ENCODE measurements at regions not wholly inside any gene's neighbourhood (a gene's known extent, or its start where the extent isn't known, plus 50 kb on each side); places are given as distances from the start of the nearest gene placed in this dataset.
"Not testable (repeated sequence)": the region's sequence is repeated elsewhere in the genome, so short reads cannot be mapped to it uniquely, and the experiment has no call there.

DNA sequence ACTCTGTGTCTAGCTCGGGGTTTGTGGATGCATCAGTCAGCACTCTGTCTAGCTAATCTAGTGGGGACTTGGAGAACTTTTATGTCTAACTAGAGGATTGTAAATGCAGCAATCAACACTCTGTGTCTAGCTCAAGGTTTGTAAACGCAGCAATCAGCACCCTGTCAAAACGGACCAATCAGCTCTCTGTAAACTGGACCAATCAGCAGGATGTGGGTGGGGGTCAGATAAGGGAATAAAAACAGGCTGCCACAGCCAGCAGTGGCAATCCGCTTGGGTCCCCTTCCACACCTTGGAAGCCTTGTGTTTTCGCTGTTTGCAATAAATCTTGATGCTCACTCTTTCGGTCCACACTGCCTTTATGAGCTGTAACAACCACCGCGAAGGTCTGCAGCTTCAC, 920.7 kb upstream of the FOXG1 start:
- H3K4me1 Mint-ChIP-seq = no peaks in the 10 kb centered on the region
- CTCF ChIA-PET = no interaction called here
- DNase-seq (no peak), ATAC-seq (no peak)
- H3K36me3 Mint-ChIP-seq = no peaks in the 10 kb centered on the region
- no peak overlapping the region for H3K4me3 Mint-ChIP-seq
- no peaks in the 10 kb centered on the region for H3K27me3 Mint-ChIP-seq
- H3K27ac Mint-ChIP-seq = no peak overlapping the region
- peaks cover 21% of the 10 kb centered on the region for H3K9me3 Mint-ChIP-seq (ENCODE audit: low read depth)

DNA sequence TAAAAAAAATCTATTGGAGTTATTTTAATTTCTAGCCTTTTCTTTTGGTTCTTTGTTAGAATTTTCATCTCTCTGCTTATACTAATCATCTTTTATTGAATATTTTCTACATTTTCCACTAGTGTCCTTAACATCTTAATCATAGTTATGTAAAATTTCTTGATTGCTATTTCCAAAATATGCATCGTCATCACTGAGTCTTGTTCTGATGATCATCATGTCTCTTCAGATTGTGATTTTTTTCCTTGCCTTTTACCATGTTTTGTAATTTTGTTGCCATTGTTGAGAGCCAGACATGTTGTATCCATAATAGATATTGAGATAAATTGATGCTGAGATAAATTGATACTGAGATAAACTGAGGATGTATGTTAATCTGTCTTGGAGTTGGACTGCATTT, 919.1 kb upstream of the FOXG1 start:
- H3K4me1 Mint-ChIP-seq, CTCF ChIA-PET, H3K27me3 Mint-ChIP-seq, ATAC-seq, H3K4me3 Mint-ChIP-seq, H3K27ac Mint-ChIP-seq, DNase-seq, H3K36me3 Mint-ChIP-seq: not testable (repeated sequence)
- H3K9me3 Mint-ChIP-seq (ENCODE audit: low read depth) = peaks cover 23% of the 10 kb centered on the region

DNA sequence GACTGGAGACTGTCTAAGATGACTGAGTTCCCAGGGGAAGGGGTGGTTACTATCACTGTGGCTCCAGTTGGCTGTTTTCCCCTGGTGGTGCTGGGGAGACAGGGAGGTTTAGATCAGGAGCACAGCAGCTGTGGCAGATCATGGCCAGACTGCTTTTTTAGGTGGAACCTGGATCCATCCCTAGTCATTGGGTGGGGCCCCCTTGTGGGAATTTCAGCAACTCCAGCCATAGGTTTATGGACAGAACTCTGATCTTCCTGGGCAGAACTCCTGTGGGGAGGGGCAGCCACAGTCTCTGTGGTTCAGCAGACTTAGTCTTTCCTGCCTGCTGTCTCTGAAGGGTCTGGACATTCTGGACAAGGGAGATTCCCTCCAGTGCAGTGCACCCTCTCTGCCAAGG, 917.4 kb upstream of the FOXG1 start:
- peaks cover 25% of the 10 kb centered on the region for H3K9me3 Mint-ChIP-seq (ENCODE audit: low read depth)
- H3K36me3 Mint-ChIP-seq, DNase-seq, ATAC-seq, H3K4me3 Mint-ChIP-seq, H3K27me3 Mint-ChIP-seq, H3K27ac Mint-ChIP-seq, CTCF ChIA-PET, H3K4me1 Mint-ChIP-seq: not testable (repeated sequence)

GRCh38 chr14:27862684-27863083, 903.9 kb upstream of the FOXG1 start:
- Mint-ChIP-seq H3K36me3 (no peaks in the 10 kb centered on the region), H3K27ac (no peak overlapping the region), H3K9me3 (ENCODE audit: low read depth) (peaks cover 6% of the 10 kb centered on the region), H3K4me3 (no peak overlapping the region), H3K27me3 (no peaks in the 10 kb centered on the region), H3K4me1 (no peaks in the 10 kb centered on the region)
- DNase-seq (no peak), ATAC-seq (no peak)
- CTCF ChIA-PET = no interaction called here

GRCh38 chr14:27863166-27863565, 903.4 kb upstream of the FOXG1 start:
- CTCF ChIA-PET = no interaction called here
- ATAC-seq = no peak
- Mint-ChIP-seq H3K27ac (no peak overlapping the region), H3K27me3 (no peaks in the 10 kb centered on the region), H3K36me3 (no peaks in the 10 kb centered on the region), H3K4me3 (no peak overlapping the region), H3K9me3 (ENCODE audit: low read depth) (peaks cover 6% of the 10 kb centered on the region), H3K4me1 (no peaks in the 10 kb centered on the region)
- no peak for DNase-seq

GRCh38 chr14:27881063-27881462, 885.5 kb upstream of the FOXG1 start:
- CTCF ChIA-PET = no interaction called here
- Mint-ChIP-seq H3K9me3 (ENCODE audit: low read depth) (peaks cover 35% of the 10 kb centered on the region), H3K4me3 (no peak overlapping the region), H3K27me3 (no peaks in the 10 kb centered on the region), H3K36me3 (no peaks in the 10 kb centered on the region), H3K27ac (no peak overlapping the region), H3K4me1 (no peaks in the 10 kb centered on the region)
- no peak for DNase-seq
- no peak for ATAC-seq

DNA sequence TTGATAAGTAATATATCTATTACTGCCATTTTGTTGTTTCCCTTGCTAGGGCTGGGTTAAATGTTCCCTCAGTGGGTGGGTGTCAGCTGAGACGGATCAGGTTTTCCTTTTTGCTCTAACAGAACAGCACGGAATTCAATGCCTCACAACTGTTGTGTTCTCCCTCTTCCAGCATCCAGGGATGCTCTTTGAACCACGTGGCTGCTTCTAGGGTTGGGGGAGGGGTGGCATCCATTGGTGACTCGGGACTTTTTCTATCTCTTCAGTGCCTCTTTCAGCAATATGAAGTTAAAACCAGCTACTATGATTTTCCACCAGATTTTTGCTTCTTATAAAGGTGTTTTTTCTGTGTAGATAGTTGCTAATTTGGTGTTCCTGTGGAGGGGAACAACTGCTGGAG, 884.9 kb upstream of the FOXG1 start:
- Mint-ChIP-seq H3K27me3 (no peaks in the 10 kb centered on the region), H3K27ac (no peak overlapping the region), H3K36me3 (no peaks in the 10 kb centered on the region), H3K9me3 (ENCODE audit: low read depth) (peaks cover 35% of the 10 kb centered on the region), H3K4me1 (no peaks in the 10 kb centered on the region), H3K4me3 (no peak overlapping the region)
- ATAC-seq = no peak
- no peak for DNase-seq
- CTCF ChIA-PET = no interaction called here

GRCh38 chr14:27886256-27886655, 880.3 kb upstream of the FOXG1 start:
- no peak for DNase-seq
- H3K36me3 Mint-ChIP-seq = no peaks in the 10 kb centered on the region
- no peaks in the 10 kb centered on the region for H3K4me1 Mint-ChIP-seq
- no peak for ATAC-seq
- H3K27ac Mint-ChIP-seq = no peak overlapping the region
- CTCF ChIA-PET = interaction anchor here (1.0 kb wide), 1 partner anchor 13 kb away, joined by 3 read pairs; no protein-coding TSS in a partner anchor
- no peaks in the 10 kb centered on the region for H3K27me3 Mint-ChIP-seq
- peaks cover 26% of the 10 kb centered on the region for H3K9me3 Mint-ChIP-seq (ENCODE audit: low read depth)
- no peak overlapping the region for H3K4me3 Mint-ChIP-seq

DNA sequence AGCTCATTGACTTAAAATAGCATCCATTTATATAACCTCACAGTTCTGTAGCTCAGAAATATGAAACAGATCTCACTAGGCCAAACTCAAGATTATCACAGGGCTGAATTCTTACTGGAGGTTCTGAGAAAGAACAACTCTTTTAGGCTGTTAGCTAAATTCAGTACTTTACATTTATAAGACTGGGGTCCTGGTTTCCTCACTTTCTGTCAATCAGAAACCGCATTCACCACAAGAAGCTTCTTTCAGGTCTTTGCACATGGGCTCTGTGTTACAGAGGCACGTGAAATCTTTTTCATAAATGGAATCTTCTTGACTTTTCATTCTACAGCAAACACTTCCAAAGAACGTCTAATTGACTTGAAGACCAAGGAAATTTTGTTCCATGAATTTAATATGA, 876.3 kb upstream of the FOXG1 start:
- DNase-seq = no peak
- Mint-ChIP-seq H3K9me3 (ENCODE audit: low read depth) (peaks cover 24% of the 10 kb centered on the region), H3K4me1 (no peaks in the 10 kb centered on the region), H3K27me3 (no peaks in the 10 kb centered on the region), H3K4me3 (no peak overlapping the region), H3K36me3 (no peaks in the 10 kb centered on the region), H3K27ac (no peak overlapping the region)
- CTCF ChIA-PET = no interaction called here
- ATAC-seq = no peak

- H3K4me1 Mint-ChIP-seq, H3K27ac Mint-ChIP-seq, DNase-seq, CTCF ChIA-PET, H3K4me3 Mint-ChIP-seq, ATAC-seq, H3K27me3 Mint-ChIP-seq, H3K36me3 Mint-ChIP-seq: not testable (repeated sequence)
- peaks cover 15% of the 10 kb centered on the region for H3K9me3 Mint-ChIP-seq (ENCODE audit: low read depth)
Observed at GRCh38 chr14:27908484-27908883, 858.1 kb upstream of the FOXG1 start.

- CTCF ChIA-PET = no interaction called here
- no peaks in the 10 kb centered on the region for H3K4me1 Mint-ChIP-seq
- no peak overlapping the region for H3K27ac Mint-ChIP-seq
- no peaks in the 10 kb centered on the region for H3K36me3 Mint-ChIP-seq
- no peaks in the 10 kb centered on the region for H3K27me3 Mint-ChIP-seq
- no peak for DNase-seq
- H3K4me3 Mint-ChIP-seq = no peak overlapping the region
- no peak for ATAC-seq
- peaks cover 17% of the 10 kb centered on the region for H3K9me3 Mint-ChIP-seq (ENCODE audit: low read depth)
Observed at GRCh38 chr14:27916326-27916725, 850.3 kb upstream of the FOXG1 start.

DNA sequence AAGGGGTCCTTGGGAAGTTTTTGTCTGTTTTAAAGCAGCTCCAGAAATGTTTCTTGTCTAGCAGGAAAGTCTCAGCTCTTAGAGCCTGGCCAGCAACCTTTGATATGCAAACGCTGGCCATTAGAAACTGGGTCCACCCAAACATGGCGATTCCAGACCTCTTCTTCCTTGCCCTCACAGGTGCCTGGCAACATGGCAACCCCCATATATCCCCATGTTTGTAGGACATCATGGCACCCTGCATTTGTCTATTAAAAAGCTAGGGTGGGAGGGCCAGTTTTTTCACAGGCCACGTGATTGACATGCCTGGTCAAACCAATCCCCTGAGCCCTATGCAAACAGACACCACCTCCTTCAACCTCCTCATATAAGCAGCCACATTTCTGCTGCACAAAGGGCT, 848.7 kb upstream of the FOXG1 start:
- Mint-ChIP-seq H3K9me3 (ENCODE audit: low read depth) (peaks cover 9% of the 10 kb centered on the region), H3K4me3 (no peak overlapping the region), H3K36me3 (no peaks in the 10 kb centered on the region), H3K27me3 (no peaks in the 10 kb centered on the region), H3K4me1 (no peaks in the 10 kb centered on the region), H3K27ac (no peak overlapping the region)
- DNase-seq (no peak), ATAC-seq (no peak)
- CTCF ChIA-PET = no interaction called here

GRCh38 chr14:27927519-27927918, 839.1 kb upstream of the FOXG1 start:
- Mint-ChIP-seq H3K27ac (no peak overlapping the region), H3K36me3 (no peaks in the 10 kb centered on the region), H3K4me1 (no peaks in the 10 kb centered on the region), H3K9me3 (ENCODE audit: low read depth) (peaks cover 2% of the 10 kb centered on the region), H3K27me3 (no peaks in the 10 kb centered on the region), H3K4me3 (no peak overlapping the region)
- CTCF ChIA-PET = no interaction called here
- DNase-seq (no peak), ATAC-seq (no peak)

DNA sequence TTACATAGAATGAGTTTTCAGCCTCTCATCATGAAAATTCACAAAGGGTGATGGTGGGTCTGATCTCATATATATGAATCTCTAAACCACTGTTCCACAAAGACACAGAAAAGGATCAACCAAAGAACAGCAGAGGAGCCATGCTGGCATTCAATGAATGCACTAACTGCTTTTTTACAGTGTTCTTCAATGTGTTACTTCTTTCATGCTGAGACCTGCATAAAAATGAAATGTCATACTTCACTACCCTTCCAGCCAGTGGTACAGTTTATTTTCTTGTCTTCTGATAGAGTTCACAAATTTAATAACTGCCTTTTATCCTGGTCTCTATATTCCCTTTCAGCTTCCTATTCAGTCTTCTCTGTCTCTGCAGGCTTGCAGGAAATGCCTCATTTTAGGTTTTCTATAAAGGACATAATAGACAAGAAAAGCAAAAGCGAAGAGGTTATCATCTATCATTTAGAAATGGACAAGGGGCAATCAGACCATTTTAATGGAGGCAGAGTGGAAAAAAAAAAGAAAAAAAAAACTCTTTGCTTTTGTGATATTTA, 836.7 kb upstream of the FOXG1 start:
- ATAC-seq (no peak), DNase-seq (no peak)
- no peak overlapping the region for H3K27ac Mint-ChIP-seq
- no peaks in the 10 kb centered on the region for H3K4me1 Mint-ChIP-seq
- no peak overlapping the region for H3K4me3 Mint-ChIP-seq
- no peaks in the 10 kb centered on the region for H3K36me3 Mint-ChIP-seq
- H3K27me3 Mint-ChIP-seq = no peaks in the 10 kb centered on the region
- CTCF ChIA-PET = no interaction called here
- H3K9me3 Mint-ChIP-seq (ENCODE audit: low read depth) = peaks cover 4% of the 10 kb centered on the region

- no peak for DNase-seq
- CTCF ChIA-PET = no interaction called here
- no peak overlapping the region for H3K27ac Mint-ChIP-seq
- no peaks in the 10 kb centered on the region for H3K4me1 Mint-ChIP-seq
- no peak for ATAC-seq
- H3K27me3 Mint-ChIP-seq = no peaks in the 10 kb centered on the region
- no peaks in the 10 kb centered on the region for H3K36me3 Mint-ChIP-seq
- H3K4me3 Mint-ChIP-seq = no peak overlapping the region
- H3K9me3 Mint-ChIP-seq (ENCODE audit: low read depth) = peaks cover 12% of the 10 kb centered on the region
Observed at GRCh38 chr14:27938392-27938791, 828.2 kb upstream of the FOXG1 start.
